ENCODE measurements at regions not wholly inside any gene's neighbourhood (a gene's known extent, or its start where the extent isn't known, plus 50 kb on each side); places are given as distances from the start of the nearest gene placed in this dataset.

DNA sequence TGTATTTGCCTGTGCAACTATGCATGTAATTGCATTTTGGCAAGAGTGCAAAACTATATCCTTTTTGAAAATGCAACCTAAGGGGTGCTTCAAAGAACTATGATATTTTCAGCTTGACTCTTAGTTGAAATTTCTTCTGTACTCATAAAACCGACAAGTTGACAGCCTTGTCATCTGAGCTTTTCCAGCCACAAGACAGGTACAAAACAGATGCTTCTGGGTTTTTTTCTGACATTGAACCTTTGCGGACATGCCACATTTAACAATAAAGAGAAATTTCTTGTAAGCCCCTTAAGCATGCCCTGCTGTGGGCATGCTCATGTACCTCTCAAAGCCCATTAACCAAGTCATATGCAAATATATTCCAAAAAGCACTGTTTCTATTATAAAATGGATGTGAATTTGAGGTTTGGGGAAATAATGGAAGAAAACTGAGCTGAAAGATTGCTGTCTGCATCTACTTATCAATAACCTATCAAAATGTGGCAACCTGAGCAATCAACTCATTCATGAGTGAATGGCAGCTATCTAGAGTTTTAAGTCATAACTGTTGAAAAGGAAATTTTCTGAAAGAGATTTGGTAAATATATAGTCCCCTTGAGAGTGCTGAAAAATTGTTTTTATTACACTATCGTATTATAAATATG, 1117.0 kb upstream of the LRRTM3 start:
- no peak overlapping the region for H2AFZ ChIP-seq (ENCODE audit: low read length)
- H3K36me3 ChIP-seq (replicated peaks in 1 of 2; ENCODE audit: control insufficient read depth in 1 of 2, insufficient read depth in 2 of 2, low read length in 2 of 2) = no peaks in the 10 kb centered on the region
- H3K79me2 ChIP-seq (ENCODE audit: insufficient read depth, low read length) = no peaks in the 10 kb centered on the region
- no peaks in the 10 kb centered on the region for H4K20me1 ChIP-seq (ENCODE audit: insufficient read depth, low read length)
- no peak for DNase-seq (ENCODE audit: low spot score)
- BruUV-seq (replicated peaks) = no TSS peak
- no peaks in the 10 kb centered on the region for H3K4me1 ChIP-seq (ENCODE audit: insufficient read depth, low read length)
- POLR2A ChIA-PET = no interaction called here
- in situ Hi-C loops (cut with HindIII; ENCODE audit: extremely low pct_ligation_motif_present, low pct_unique_long_range_greater_than_20kb) (no loop called here), intact Hi-C loops (cut with micrococcal nuclease; ENCODE audit: unreplicated experiment) (no loop called here)
- 36% methylated on average over 3 of the region's 3 CpGs for WGBS (ENCODE audit: low lambda C conversion rate)
- no peak for TF ChIP-seq KLF6 (CRISPR knock-in tag; IDR thresholded peaks at IDR 0.05)
- TF ChIP-seq ZNF101 (CRISPR knock-in tag; IDR thresholded peaks at IDR 0.05; ENCODE audit: borderline replicate concordance, low read depth) = no peak
- no peak for TF ChIP-seq DNMT3B (CRISPR knock-in tag; conservative IDR thresholded peaks at IDR 0.05)
- H3K9ac ChIP-seq (ENCODE audit: insufficient read depth, low read depth, low read length) = no peak overlapping the region
- no peaks in the 10 kb centered on the region for H3K9me3 ChIP-seq (ENCODE audit: low read length)
- no peak overlapping the region for H3K27ac ChIP-seq (ENCODE audit: extremely low read length, insufficient read depth, low read length)
- no peak overlapping the region for H3K4me2 ChIP-seq (ENCODE audit: low read depth, low read length)
- no peak for ATAC-seq
- CTCF ChIA-PET (ENCODE audit: low intra/inter-chr PET ratio, low total read pairs) = no interaction called here
- FAIRE-seq = no peak
- H3K27me3 ChIP-seq (ENCODE audit: control insufficient read depth in 1 of 2, insufficient read depth in 2 of 2, low read length in 2 of 2) = no peaks in the 10 kb centered on the region
- H3K4me3 ChIP-seq (replicated peaks in 1 of 3; ENCODE audit: insufficient read depth in 1 of 3, low read depth in 2 of 3, low read length in 3 of 3) = no peak overlapping the region

DNA sequence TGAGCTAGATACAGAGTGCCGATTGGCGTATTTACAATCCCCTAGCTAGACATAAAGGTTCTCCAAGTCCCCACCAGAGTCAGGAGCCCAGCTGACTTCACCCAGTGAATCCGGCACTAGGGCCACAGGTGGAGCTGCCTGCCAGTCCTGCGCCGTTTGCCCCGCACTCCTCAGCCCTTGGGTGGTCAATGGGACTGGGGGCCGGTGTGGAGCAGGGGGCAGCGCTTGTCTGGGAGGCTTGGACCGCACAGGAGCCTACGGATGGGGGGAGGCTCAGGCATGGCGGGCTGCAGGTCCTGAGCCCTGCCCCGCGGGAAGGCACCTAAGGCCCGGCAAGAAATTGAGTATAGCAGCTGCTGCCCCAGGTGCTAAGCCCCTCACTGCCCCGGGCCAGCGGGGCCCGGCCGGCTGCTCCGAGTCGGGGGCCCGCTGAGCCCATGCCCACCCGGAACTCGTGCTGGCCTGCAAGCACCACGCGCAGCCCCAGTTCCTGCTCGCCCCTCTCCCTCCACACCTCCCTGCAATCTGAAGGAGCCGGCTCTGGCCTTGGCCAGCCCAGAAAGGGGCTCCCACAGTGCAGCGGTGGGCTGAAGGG, 1113.8 kb upstream of the LRRTM3 start:
- H3K4me3 ChIP-seq (replicated peaks in 1 of 3; ENCODE audit: insufficient read depth in 1 of 3, low read depth in 2 of 3, low read length in 3 of 3) = no peak overlapping the region
- ChIA-PET POLR2A (no interaction called here), CTCF (ENCODE audit: low intra/inter-chr PET ratio, low total read pairs) (no interaction called here)
- no peak for ATAC-seq
- H3K4me2 ChIP-seq (ENCODE audit: low read depth, low read length) = no peak overlapping the region
- 19% methylated on average over 7 of the region's 28 CpGs for WGBS (ENCODE audit: low lambda C conversion rate)
- no peak overlapping the region for H3K9ac ChIP-seq (ENCODE audit: insufficient read depth, low read depth, low read length)
- H3K9me3 ChIP-seq (ENCODE audit: low read length) = no peaks in the 10 kb centered on the region
- no peaks in the 10 kb centered on the region for H4K20me1 ChIP-seq (ENCODE audit: insufficient read depth, low read length)
- in situ Hi-C loops (cut with HindIII; ENCODE audit: extremely low pct_ligation_motif_present, low pct_unique_long_range_greater_than_20kb) = no loop called here
- intact Hi-C loops (cut with micrococcal nuclease; ENCODE audit: unreplicated experiment) = no loop called here
- no peaks in the 10 kb centered on the region for H3K36me3 ChIP-seq (replicated peaks in 1 of 2; ENCODE audit: control insufficient read depth in 1 of 2, insufficient read depth in 2 of 2, low read length in 2 of 2)
- H3K27ac ChIP-seq (ENCODE audit: extremely low read length, insufficient read depth, low read length) = no peak overlapping the region
- FAIRE-seq = no peak
- H2AFZ ChIP-seq (ENCODE audit: low read length) = no peak overlapping the region
- H3K79me2 ChIP-seq (ENCODE audit: insufficient read depth, low read length) = no peaks in the 10 kb centered on the region
- DNase-seq (ENCODE audit: low spot score) = no peak
- H3K4me1 ChIP-seq (ENCODE audit: insufficient read depth, low read length) = no peaks in the 10 kb centered on the region
- H3K27me3 ChIP-seq (ENCODE audit: control insufficient read depth in 1 of 2, insufficient read depth in 2 of 2, low read length in 2 of 2) = no peaks in the 10 kb centered on the region
- BruUV-seq (replicated peaks) = no TSS peak
- TF ChIP-seq, protein P1, sequence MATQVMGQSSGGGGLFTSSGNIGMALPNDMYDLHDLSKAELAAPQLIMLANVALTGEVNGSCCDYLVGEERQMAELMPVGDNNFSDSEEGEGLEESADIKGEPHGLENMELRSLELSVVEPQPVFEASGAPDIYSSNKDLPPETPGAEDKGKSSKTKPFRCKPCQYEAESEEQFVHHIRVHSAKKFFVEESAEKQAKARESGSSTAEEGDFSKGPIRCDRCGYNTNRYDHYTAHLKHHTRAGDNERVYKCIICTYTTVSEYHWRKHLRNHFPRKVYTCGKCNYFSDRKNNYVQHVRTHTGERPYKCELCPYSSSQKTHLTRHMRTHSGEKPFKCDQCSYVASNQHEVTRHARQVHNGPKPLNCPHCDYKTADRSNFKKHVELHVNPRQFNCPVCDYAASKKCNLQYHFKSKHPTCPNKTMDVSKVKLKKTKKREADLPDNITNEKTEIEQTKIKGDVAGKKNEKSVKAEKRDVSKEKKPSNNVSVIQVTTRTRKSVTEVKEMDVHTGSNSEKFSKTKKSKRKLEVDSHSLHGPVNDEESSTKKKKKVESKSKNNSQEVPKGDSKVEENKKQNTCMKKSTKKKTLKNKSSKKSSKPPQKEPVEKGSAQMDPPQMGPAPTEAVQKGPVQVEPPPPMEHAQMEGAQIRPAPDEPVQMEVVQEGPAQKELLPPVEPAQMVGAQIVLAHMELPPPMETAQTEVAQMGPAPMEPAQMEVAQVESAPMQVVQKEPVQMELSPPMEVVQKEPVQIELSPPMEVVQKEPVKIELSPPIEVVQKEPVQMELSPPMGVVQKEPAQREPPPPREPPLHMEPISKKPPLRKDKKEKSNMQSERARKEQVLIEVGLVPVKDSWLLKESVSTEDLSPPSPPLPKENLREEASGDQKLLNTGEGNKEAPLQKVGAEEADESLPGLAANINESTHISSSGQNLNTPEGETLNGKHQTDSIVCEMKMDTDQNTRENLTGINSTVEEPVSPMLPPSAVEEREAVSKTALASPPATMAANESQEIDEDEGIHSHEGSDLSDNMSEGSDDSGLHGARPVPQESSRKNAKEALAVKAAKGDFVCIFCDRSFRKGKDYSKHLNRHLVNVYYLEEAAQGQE (IDR thresholded peaks at IDR 0.05; ENCODE audit: borderline replicate concordance in 1 of 2, low read depth in 1 of 2, low read length in 2 of 2) = no peak
- TF ChIP-seq, protein P2, sequence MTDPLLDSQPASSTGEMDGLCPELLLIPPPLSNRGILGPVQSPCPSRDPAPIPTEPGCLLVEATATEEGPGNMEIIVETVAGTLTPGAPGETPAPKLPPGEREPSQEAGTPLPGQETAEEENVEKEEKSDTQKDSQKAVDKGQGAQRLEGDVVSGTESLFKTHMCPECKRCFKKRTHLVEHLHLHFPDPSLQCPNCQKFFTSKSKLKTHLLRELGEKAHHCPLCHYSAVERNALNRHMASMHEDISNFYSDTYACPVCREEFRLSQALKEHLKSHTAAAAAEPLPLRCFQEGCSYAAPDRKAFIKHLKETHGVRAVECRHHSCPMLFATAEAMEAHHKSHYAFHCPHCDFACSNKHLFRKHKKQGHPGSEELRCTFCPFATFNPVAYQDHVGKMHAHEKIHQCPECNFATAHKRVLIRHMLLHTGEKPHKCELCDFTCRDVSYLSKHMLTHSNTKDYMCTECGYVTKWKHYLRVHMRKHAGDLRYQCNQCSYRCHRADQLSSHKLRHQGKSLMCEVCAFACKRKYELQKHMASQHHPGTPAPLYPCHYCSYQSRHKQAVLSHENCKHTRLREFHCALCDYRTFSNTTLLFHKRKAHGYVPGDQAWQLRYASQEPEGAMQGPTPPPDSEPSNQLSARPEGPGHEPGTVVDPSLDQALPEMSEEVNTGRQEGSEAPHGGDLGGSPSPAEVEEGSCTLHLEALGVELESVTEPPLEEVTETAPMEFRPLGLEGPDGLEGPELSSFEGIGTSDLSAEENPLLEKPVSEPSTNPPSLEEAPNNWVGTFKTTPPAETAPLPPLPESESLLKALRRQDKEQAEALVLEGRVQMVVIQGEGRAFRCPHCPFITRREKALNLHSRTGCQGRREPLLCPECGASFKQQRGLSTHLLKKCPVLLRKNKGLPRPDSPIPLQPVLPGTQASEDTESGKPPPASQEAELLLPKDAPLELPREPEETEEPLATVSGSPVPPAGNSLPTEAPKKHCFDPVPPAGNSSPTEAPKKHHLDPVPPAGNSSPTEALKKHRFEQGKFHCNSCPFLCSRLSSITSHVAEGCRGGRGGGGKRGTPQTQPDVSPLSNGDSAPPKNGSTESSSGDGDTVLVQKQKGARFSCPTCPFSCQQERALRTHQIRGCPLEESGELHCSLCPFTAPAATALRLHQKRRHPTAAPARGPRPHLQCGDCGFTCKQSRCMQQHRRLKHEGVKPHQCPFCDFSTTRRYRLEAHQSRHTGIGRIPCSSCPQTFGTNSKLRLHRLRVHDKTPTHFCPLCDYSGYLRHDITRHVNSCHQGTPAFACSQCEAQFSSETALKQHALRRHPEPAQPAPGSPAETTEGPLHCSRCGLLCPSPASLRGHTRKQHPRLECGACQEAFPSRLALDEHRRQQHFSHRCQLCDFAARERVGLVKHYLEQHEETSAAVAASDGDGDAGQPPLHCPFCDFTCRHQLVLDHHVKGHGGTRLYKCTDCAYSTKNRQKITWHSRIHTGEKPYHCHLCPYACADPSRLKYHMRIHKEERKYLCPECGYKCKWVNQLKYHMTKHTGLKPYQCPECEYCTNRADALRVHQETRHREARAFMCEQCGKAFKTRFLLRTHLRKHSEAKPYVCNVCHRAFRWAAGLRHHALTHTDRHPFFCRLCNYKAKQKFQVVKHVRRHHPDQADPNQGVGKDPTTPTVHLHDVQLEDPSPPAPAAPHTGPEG (CRISPR knock-in tag; IDR thresholded peaks at IDR 0.05) = no peak
- TF ChIP-seq, protein P3, sequence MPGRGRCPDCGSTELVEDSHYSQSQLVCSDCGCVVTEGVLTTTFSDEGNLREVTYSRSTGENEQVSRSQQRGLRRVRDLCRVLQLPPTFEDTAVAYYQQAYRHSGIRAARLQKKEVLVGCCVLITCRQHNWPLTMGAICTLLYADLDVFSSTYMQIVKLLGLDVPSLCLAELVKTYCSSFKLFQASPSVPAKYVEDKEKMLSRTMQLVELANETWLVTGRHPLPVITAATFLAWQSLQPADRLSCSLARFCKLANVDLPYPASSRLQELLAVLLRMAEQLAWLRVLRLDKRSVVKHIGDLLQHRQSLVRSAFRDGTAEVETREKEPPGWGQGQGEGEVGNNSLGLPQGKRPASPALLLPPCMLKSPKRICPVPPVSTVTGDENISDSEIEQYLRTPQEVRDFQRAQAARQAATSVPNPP (CRISPR knock-in tag; IDR thresholded peaks at IDR 0.05) = no peak

Measured in HepG2 (cell line).